Fibroblast of villous mesenchyme (primary cell): ENCODE measurements at regions not wholly inside any gene's neighbourhood (a gene's known extent, or its start where the extent isn't known, plus 50 kb on each side); places are given as distances from the start of the nearest gene placed in this dataset.

Source experiments
- DNase-seq: peaks from one replicate; pipeline ENCODE4 v3.0.0-alpha.2; 2010; ENCODE audit warnings: low read depth
- H3K4me3 ChIP-seq: 2 replicates; pipeline ENCODE4 v1.5.1; 2011; ENCODE audit warnings: low read depth, mild to moderate bottlenecking, low read length
- CTCF ChIP-seq: IDR thresholded peaks from 2 replicates; pipeline ENCODE4 v1.5.1; 2012; ENCODE audit warnings: low read depth, mild to moderate bottlenecking, low read length; ENCODE audit not compliant: insufficient read depth

GRCh38 chr6:18335948-18336347 is 51.2 kb upstream of the RNF144B start:
- no peak for TF ChIP-seq CTCF
- no peak for DNase-seq
- no peak overlapping the region for H3K4me3 ChIP-seq

GRCh38 chr6:18334251-18334650 is 52.9 kb upstream of the RNF144B start:
- no peak overlapping the region for H3K4me3 ChIP-seq
- TF ChIP-seq CTCF = no peak
- no peak for DNase-seq

- DNase-seq = no peak
Observed at GRCh38 chr6:18330548-18331081, 56.5 kb upstream of the RNF144B start.

GRCh38 chr6:18329776-18330175 is 57.4 kb upstream of the RNF144B start:
- TF ChIP-seq CTCF = no peak
- H3K4me3 ChIP-seq = no peak overlapping the region
- no peak for DNase-seq

More at GRCh38 chr6:18330548-18331081, 56.5 kb upstream of the RNF144B start:
- TF ChIP-seq CTCF = no peak
- H3K4me3 ChIP-seq = no peak overlapping the region

DNA sequence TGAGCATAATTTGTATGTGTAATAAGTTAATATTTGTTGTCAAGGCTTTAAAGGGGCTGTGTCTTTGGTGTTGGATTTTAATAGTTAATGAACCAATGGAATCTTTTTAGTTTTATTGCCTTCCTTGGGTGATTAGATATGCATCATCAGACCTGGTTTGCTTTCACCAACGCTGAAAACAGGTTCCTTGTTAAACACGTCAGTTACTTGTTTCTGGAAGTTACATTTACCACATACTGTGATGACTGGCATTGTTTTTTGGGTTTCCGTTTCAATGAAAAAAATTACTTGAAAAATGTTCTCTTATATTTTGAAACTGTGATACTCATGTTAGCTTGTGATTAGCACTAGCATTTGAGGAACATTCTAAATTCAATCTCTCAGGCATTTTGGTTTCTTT is 58.6 kb upstream of the RNF144B start:
- H3K4me3 ChIP-seq = no peak overlapping the region
- no peak for TF ChIP-seq CTCF
- DNase-seq = no peak

DNA sequence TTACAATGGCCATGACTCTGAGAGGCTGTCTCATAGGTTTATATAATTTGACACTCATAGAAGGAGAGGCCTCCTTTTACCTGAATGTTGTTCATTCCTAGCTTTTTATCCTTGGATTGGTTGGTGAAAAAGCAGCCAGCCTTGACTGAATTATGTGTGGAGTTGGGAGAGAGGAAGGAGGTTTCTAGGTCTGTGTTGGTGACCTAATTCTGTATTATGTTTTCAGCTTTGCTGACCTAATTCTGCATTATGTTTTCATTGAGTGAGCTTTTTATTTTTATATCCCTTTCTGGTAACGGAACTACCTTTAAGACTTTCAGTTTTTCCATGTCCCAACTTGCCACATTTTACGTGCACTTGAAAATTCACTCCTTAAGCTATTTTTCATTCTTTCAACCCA is 59.1 kb upstream of the RNF144B start:
- TF ChIP-seq CTCF = no peak
- no peak overlapping the region for H3K4me3 ChIP-seq
- DNase-seq = no peak

DNA sequence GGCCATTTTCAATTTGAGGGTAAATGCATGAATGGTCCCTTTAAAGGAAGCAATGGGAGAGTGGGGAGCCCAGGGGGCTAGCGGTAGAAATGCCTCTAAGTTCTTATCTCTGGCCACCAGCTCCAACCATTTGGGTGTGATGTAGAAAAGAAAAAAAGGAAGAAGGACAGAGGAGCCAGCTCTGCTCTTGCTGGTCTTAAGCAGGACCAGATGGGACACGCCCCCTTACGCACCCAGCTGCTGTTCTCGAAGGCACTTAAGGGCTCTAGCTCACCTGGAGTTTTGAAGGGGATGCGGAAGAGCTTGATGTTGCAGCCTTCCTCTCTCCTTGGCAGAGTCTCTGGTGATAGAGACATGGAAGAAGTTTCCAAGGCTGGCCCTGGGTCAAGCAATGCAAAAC is 59.5 kb upstream of the RNF144B start:
- TF ChIP-seq CTCF = no peak
- no peak overlapping the region for H3K4me3 ChIP-seq
- no peak for DNase-seq
